Breast epithelium (tissue), 3 donors: ENCODE measurements at regions not wholly inside any gene's neighbourhood (a gene's known extent, or its start where the extent isn't known, plus 50 kb on each side); places are given as distances from the start of the nearest gene placed in this dataset.

Experiments used
- CTCF ChIP-seq, 3 donors: fragments of 450-650 bp; IDR thresholded peaks; one replicate each; pipeline ENCODE4 v1.5.1; 2016 to 2017; ENCODE audit warnings: antibody characterized with exemption in 3 of 3, mild to moderate bottlenecking in 3 of 3, moderate library complexity in 3 of 3
- POLR2A ChIP-seq: fragments of 450-650 bp; IDR thresholded peaks from one replicate; pipeline ENCODE4 v1.6.1; 2016; ENCODE audit warnings: antibody characterized with exemption, mild to moderate bottlenecking, moderate library complexity
- POLR2AphosphoS5 ChIP-seq, 3 donors: sonication (generic); formaldehyde crosslinking; IDR thresholded peaks; one replicate each; pipeline ENCODE4 v1.6.1; 2017; ENCODE audit warnings: antibody characterized with exemption in 3 of 3

GRCh38 chr4:180913750-180914149, 1329.5 kb upstream of the TENM3 start:
- TF ChIP-seq POLR2AphosphoS5 (IDR thresholded peaks at IDR 0.05) (no peak), CTCF (IDR thresholded peaks at IDR 0.05) (no peak), POLR2A (no peak)
